B cell (primary cell): ENCODE measurements at regions not wholly inside any gene's neighbourhood (a gene's known extent, or its start where the extent isn't known, plus 50 kb on each side); places are given as distances from the start of the nearest gene placed in this dataset.

Experiments
- ATAC-seq: fragments of 200-7000 bp; cut with Tn5 transposase; one replicate; pipeline ENCODE4 v1.10.0; 2021; ENCODE audit warnings: low read depth, mild to moderate bottlenecking, moderate number of reproducible peaks, moderate library complexity
- CTCF ChIA-PET: fragments of 350-600 bp; sonication (Branson Sonifier 250); formaldehyde crosslinking; loops from one replicate; lab custom pipeline; 2021; ENCODE audit warnings: antibody characterized with exemption, inconsistent platforms; lab: Charles Lee
- POLR2A ChIA-PET: fragments of 350-600 bp; sonication (Branson Sonifier 250); formaldehyde crosslinking; loops from one replicate; lab custom pipeline; 2021; ENCODE audit warnings: antibody characterized with exemption; lab: Charles Lee
- DNase-seq: peaks from one replicate; pipeline ENCODE4 v3.0.0; 2013
- H2AFZ ChIP-seq: 2 replicates; pipeline ENCODE4 v1.6.1; 2012; ENCODE audit warnings: mild to moderate bottlenecking, low read depth, low read length; ENCODE audit not compliant: insufficient read depth, poor library complexity, severe bottlenecking
- H3K27ac ChIP-seq, 2 donors: 1 replicate in 1 of 2; 2 replicates in 1 of 2; pipeline ENCODE4 v1.5.1; 2012 to 2013; ENCODE audit warnings: low read length in 2 of 2, mild to moderate bottlenecking in 2 of 2, moderate library complexity in 1 of 2
- H3K27me3 ChIP-seq, 4 experiments: fragments of 200-600 bp in 1 of 4; sonication (generic) in 1 of 4; replicated peaks in 1 of 4; 1 replicate in 2 of 4; 2 replicates in 2 of 4; pipeline versions ENCODE4 v1.6.1 to v1.7.0; 2013 to 2016; ENCODE audit warnings: low read length in 3 of 4, mild to moderate bottlenecking in 2 of 4, mixed read lengths in 1 of 4, moderate library complexity in 1 of 4; ENCODE audit not compliant: insufficient read depth in 4 of 4, control insufficient read depth in 3 of 4; ENCODE audit errors: control extremely low read depth in 1 of 4
- H3K36me3 ChIP-seq, 2 experiments: replicated peaks in 1 of 2; 1 replicate in 1 of 2; 2 replicates in 1 of 2; pipeline versions ENCODE4 v1.6.1 to v1.7.1; 2013; ENCODE audit warnings: low read length in 1 of 2; ENCODE audit not compliant: insufficient read depth in 2 of 2, control insufficient read depth in 1 of 2; ENCODE audit errors: control extremely low read depth in 1 of 2, extremely low read depth in 1 of 2
- H3K4me1 ChIP-seq, 2 donors: fragments of 200-600 bp in 1 of 2; sonication (generic) in 1 of 2; 1 replicate in 1 of 2; 2 replicates in 1 of 2; pipeline versions ENCODE4 v1.5.1 to v1.6.1; 2013 to 2017; ENCODE audit warnings: low read length in 2 of 2; ENCODE audit not compliant: control insufficient read depth in 2 of 2, insufficient read depth in 2 of 2
- H3K4me2 ChIP-seq: replicated peaks from 2 replicates; pipeline ENCODE3; 2012; ENCODE audit warnings: mild to moderate bottlenecking, low read depth, low read length; ENCODE audit not compliant: poor library complexity, severe bottlenecking
- H3K4me3 ChIP-seq, 5 experiments: fragments of 200-600 bp in 1 of 5; sonication (generic) in 1 of 5; 1 replicate in 3 of 5; 2 replicates in 2 of 5; pipeline versions ENCODE4 v1.5.1 to v1.7.0; 2011 to 2016; ENCODE audit warnings: low read length in 4 of 5, mild to moderate bottlenecking in 4 of 5, low read depth in 2 of 5, control low read depth in 1 of 5, moderate library complexity in 1 of 5; ENCODE audit not compliant: insufficient read depth in 1 of 5; ENCODE audit errors: control extremely low read depth in 1 of 5, extremely low read depth in 1 of 5
- H3K79me2 ChIP-seq: fragments of 200-600 bp; sonication (generic); one replicate; pipeline ENCODE4 v1.6.0; 2016; ENCODE audit warnings: low read length; ENCODE audit not compliant: control insufficient read depth, insufficient read depth
- H3K9ac ChIP-seq: fragments of 200-600 bp; sonication (generic); 2 replicates; pipeline ENCODE4 v1.6.1; 2017; ENCODE audit warnings: mild to moderate bottlenecking, low read length, moderate library complexity
- H3K9me3 ChIP-seq, 3 donors: one replicate each; pipeline versions ENCODE4 v1.6.1 to v1.7.1; 2013; ENCODE audit warnings: low read length in 2 of 3; ENCODE audit not compliant: control insufficient read depth in 2 of 3, insufficient read depth in 1 of 3; ENCODE audit errors: control extremely low read depth in 1 of 3
- H4K20me1 ChIP-seq: 2 replicates; pipeline ENCODE4 v1.6.0; 2012; ENCODE audit warnings: mild to moderate bottlenecking, low read length; ENCODE audit not compliant: insufficient read depth, control insufficient read depth, poor library complexity, severe bottlenecking
- H3K27ac Mint-ChIP-seq: one replicate; pipeline ENCODE4 v1.8.0; 2021; ENCODE audit warnings: mixed read lengths
- H3K27me3 Mint-ChIP-seq: one replicate; pipeline ENCODE4 v1.8.0; 2021; ENCODE audit warnings: mixed read lengths
- H3K4me1 Mint-ChIP-seq: one replicate; pipeline ENCODE4 v1.8.0; 2021; ENCODE audit warnings: mixed read lengths
- H3K4me3 Mint-ChIP-seq: one replicate; pipeline ENCODE4 v1.8.0; 2021; ENCODE audit warnings: mixed read lengths
- H3K9me3 Mint-ChIP-seq: one replicate; pipeline ENCODE4 v1.8.0; 2022; ENCODE audit warnings: mixed read lengths; ENCODE audit not compliant: insufficient read depth
- CTCF ChIP-seq: fragments of 200-600 bp; IDR thresholded peaks from one replicate; pipeline ENCODE4 v1.8.0; 2022; ENCODE audit warnings: antibody characterized with exemption, mild to moderate bottlenecking
- EZH2 ChIP-seq: IDR thresholded peaks from 2 replicates; pipeline ENCODE4 v1.6.1; 2012; ENCODE audit warnings: borderline replicate concordance, low read depth, mild to moderate bottlenecking, moderate library complexity, low read length; ENCODE audit not compliant: insufficient read depth, poor library complexity, severe bottlenecking
- WGBS: methylation state at CpG from one replicate; pipeline ENCODE4 v1.1.5; 2013; ENCODE audit warnings: missing lambda C conversion rate; ENCODE audit not compliant: insufficient coverage; 5-methylcytosine and 5-hydroxymethylcytosine counted together
- intact Hi-C: fragments of 100-400 bp; cut with micrococcal nuclease; formaldehyde crosslinking; loops from one replicate; pipeline ENCODE4 v1.10.0; 2022

GRCh38 chr2:220006152-220006621, 378.8 kb downstream of the SLC4A3 start:
- 95% methylated on average over 4 of the region's 8 CpGs for WGBS
- Histone ChIP-seq H3K36me3 (no peaks in the 10 kb centered on the region), H3K4me2 (no peak overlapping the region), H3K27ac (no peak overlapping the region), H3K79me2 (no peaks in the 10 kb centered on the region), H3K4me3 (no peak overlapping the region), H2AFZ (no peak overlapping the region), H4K20me1 (no peaks in the 10 kb centered on the region), H3K27me3 (no peaks in the 10 kb centered on the region), H3K9me3 (no peaks in the 10 kb centered on the region), H3K4me1 (no peaks in the 10 kb centered on the region), H3K9ac (no peak overlapping the region)
- ChIA-PET CTCF (no interaction called here), POLR2A (no interaction called here)
- Mint-ChIP-seq H3K4me3 (no peak overlapping the region), H3K27me3 (no peaks in the 10 kb centered on the region), H3K9me3 (no peaks in the 10 kb centered on the region), H3K4me1 (no peaks in the 10 kb centered on the region), H3K27ac (no peak overlapping the region)
- ATAC-seq = no peak
- DNase-seq = no peak
- TF ChIP-seq CTCF (no peak), EZH2 (no peak)
- intact Hi-C loops = no loop called here

GRCh38 chr2:220011859-220012258, 384.4 kb downstream of the SLC4A3 start:
- H3K27ac Mint-ChIP-seq = no peak overlapping the region
- Histone ChIP-seq H3K27me3 (no peaks in the 10 kb centered on the region), H3K36me3 (no peaks in the 10 kb centered on the region), H3K9ac (no peak overlapping the region), H3K79me2 (no peaks in the 10 kb centered on the region), H4K20me1 (no peaks in the 10 kb centered on the region), H3K4me3 (no peak overlapping the region), H2AFZ (no peak overlapping the region), H3K4me1 (no peaks in the 10 kb centered on the region), H3K9me3 (no peaks in the 10 kb centered on the region), H3K4me2 (no peak overlapping the region), H3K27ac (no peak overlapping the region)
- CTCF ChIA-PET = no interaction called here
- H3K9me3 Mint-ChIP-seq = no peaks in the 10 kb centered on the region
- H3K4me3 Mint-ChIP-seq = no peak overlapping the region
- intact Hi-C loops = no loop called here
- TF ChIP-seq EZH2 (no peak), CTCF (no peak)
- no peaks in the 10 kb centered on the region for H3K4me1 Mint-ChIP-seq
- no CpG with 5 or more reads among the region's 1 CpG for whole genome bisulfite sequencing
- POLR2A ChIA-PET = no interaction called here
- no peaks in the 10 kb centered on the region for H3K27me3 Mint-ChIP-seq
- no peak for DNase-seq
- ATAC-seq = no peak
